GM06990 (cell line): ENCODE measurements at regions not wholly inside any gene's neighbourhood (a gene's known extent, or its start where the extent isn't known, plus 50 kb on each side); places are given as distances from the start of the nearest gene placed in this dataset.

Experiments
- DNase-seq: peaks from one replicate; pipeline ENCODE4 v3.0.0-alpha.2; 2011; ENCODE audit not compliant: insufficient read length; ENCODE audit errors: extremely low read depth
- H3K27me3 ChIP-seq: replicated peaks from 2 replicates; pipeline ENCODE4 v1.6.0; 2011; ENCODE audit warnings: low read length; ENCODE audit not compliant: control insufficient read depth, insufficient read depth
- H3K36me3 ChIP-seq: 2 replicates; pipeline ENCODE4 v1.5.1; 2011; ENCODE audit warnings: low read length; ENCODE audit not compliant: control insufficient read depth, insufficient read depth
- H3K4me3 ChIP-seq: replicated peaks from 2 replicates; pipeline ENCODE4 v1.5.1; 2011; ENCODE audit warnings: low read depth, mild to moderate bottlenecking, control low read depth, low read length
- TF ChIP-seq, protein P1 (sequence below): IDR thresholded peaks from 2 replicates; pipeline ENCODE4 v1.5.1; 2011; ENCODE audit warnings: low read length, control low read depth, mild to moderate bottlenecking, inconsistent platforms; ENCODE audit not compliant: insufficient read depth, poor library complexity, severe bottlenecking

DNA sequence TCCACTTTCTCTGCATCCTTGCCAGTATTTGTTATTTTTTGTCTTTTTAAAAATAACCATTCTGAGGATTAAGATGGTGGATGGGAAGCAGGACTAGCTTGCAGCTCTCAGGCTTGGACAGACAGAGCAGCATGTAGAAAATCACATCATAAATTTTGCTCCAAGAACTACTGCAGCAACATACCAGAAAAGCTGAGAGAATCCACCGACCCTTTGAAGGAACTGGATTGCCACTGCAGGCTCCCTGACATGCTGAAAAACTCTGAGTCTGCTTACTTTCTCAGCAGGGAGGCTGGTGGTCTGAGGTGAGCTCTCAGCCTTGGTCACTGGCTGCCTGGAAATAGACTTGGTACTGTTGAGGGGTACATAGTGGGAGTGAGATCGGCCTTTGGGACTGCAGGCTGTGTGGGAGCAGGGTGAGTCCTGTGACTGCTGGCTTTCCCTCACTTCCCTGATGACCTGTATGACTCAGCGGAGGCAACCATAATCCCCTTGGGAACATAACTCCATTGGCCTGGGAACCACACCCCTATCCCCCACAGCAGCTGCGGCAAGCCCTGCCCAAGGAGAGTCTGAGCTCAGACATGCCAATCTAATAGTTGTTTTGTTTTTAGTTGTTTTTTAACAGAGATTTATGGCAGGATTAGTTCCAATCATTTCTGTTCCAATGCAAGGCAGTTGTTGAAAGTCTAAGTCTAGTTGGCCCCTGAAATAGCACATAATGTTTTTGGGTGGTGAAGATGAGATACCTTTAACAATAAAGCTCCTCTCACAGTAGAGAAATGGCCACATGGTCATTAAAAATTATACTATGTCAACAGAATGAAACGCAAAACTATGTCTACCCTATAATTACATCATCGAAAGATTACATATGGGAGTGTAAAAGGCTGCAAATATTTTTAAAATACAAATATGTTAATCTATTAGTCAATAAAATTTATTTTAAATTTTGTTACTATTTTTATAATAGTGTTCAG lies 414.2 kb upstream of the CHAC2 start:
- Histone ChIP-seq H3K27me3 (no peaks in the 10 kb centered on the region), H3K36me3 (no peaks in the 10 kb centered on the region), H3K4me3 (no peak overlapping the region)
- DNase-seq: no peak
- TF ChIP-seq, protein P1, sequence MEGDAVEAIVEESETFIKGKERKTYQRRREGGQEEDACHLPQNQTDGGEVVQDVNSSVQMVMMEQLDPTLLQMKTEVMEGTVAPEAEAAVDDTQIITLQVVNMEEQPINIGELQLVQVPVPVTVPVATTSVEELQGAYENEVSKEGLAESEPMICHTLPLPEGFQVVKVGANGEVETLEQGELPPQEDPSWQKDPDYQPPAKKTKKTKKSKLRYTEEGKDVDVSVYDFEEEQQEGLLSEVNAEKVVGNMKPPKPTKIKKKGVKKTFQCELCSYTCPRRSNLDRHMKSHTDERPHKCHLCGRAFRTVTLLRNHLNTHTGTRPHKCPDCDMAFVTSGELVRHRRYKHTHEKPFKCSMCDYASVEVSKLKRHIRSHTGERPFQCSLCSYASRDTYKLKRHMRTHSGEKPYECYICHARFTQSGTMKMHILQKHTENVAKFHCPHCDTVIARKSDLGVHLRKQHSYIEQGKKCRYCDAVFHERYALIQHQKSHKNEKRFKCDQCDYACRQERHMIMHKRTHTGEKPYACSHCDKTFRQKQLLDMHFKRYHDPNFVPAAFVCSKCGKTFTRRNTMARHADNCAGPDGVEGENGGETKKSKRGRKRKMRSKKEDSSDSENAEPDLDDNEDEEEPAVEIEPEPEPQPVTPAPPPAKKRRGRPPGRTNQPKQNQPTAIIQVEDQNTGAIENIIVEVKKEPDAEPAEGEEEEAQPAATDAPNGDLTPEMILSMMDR: no peak

DNA sequence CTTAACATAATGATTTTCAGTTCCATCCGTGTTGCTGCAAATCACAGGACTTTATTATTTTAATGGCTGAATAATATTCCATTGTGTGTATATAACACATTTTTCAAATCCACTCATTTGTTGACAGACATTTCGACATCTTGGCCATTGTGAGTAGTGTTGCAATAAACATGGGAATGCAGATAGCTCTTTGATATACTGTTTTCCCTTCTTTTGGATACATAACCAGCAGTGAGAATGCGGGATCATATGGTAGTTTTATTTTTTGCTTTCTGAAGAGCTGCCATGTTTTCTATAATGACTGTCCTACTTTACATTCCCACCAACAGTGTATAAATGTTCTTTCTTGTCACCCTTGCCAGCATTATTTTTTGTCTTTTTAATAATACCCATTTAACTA lies 420.3 kb upstream of the CHAC2 start:
- Histone ChIP-seq H3K27me3 (no peaks in the 10 kb centered on the region), H3K4me3 (no peak overlapping the region), H3K36me3 (no peaks in the 10 kb centered on the region)
- TF ChIP-seq, protein P1: no peak
- DNase-seq: no peak

DNA sequence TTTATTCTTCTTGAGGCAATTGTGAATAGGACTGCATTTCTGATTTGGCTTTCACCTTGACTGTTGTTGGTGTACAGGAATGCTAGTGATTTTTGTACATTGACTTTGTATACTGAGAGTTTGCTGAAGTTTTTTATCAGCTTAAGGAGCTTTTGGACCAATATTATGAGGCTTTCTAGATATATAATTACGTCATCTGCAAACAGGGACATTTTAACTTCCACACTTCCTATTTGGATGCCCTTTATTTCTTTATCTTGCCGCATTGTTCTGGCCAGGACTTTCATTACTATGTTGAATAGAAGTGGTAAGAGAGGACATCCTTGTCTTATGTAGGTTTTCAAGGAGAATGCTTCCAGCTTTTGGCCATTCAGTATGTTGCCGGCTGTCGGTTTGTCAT lies 425.4 kb upstream of the CHAC2 start:
- TF ChIP-seq, protein P1: no peak
- H3K27me3 ChIP-seq: no peaks in the 10 kb centered on the region
- H3K4me3 ChIP-seq: no peak overlapping the region
- DNase-seq: no peak
- no peaks in the 10 kb centered on the region for H3K36me3 ChIP-seq

DNA sequence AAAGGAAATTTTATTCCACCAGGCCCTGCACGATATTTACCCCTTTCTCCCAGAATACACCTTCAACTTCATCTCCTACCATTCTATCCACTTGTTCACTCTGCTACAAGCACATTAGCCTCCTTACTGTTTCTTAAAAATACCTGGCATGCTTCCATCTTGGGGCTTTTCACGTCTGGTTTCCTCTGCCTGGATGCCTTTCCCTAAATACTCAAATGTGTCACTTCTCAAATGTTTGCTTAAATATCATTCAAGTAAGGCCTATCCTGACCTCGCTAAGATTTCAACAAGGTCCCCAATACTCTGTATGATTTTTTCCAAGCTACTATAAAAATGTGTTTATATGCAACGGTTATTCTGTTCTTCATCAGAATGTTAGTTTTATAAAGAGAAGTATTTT lies 433.0 kb upstream of the CHAC2 start:
- DNase-seq: no peak
- TF ChIP-seq, protein P1: no peak
- H3K4me3 ChIP-seq: no peak overlapping the region
- H3K36me3 ChIP-seq: no peaks in the 10 kb centered on the region
- no peaks in the 10 kb centered on the region for H3K27me3 ChIP-seq

DNA sequence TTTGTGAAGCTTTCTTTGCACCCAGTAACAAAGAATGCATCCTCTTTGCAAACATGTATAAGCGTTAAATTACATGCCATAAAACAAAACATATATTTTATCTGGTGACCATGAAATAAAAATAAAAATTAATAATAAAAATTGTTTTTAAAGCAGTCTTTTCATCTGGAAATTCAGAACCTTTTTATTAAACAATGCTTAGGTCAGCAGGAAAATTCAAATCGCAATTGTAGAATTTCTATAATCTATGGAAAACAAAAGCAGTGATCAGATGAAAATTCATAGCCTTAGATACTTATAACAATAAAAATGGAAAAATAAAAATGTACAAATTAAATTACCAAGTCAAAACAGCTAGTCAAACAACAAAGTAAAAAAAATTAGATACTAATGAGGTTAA lies 435.9 kb upstream of the CHAC2 start:
- Histone ChIP-seq H3K36me3 (no peaks in the 10 kb centered on the region), H3K4me3 (no peak overlapping the region), H3K27me3 (no peaks in the 10 kb centered on the region)
- DNase-seq: no peak
- TF ChIP-seq, protein P1: no peak
